Astrocyte of the spinal cord (primary cell): ENCODE measurements at regions not wholly inside any gene's neighbourhood (a gene's known extent, or its start where the extent isn't known, plus 50 kb on each side); places are given as distances from the start of the nearest gene placed in this dataset.

Experiments
- DNase-seq: peaks from one replicate; pipeline ENCODE4 v3.0.0; 2011; ENCODE audit warnings: low read depth, low spot score
- H3K4me3 ChIP-seq: 2 replicates; pipeline ENCODE4 v1.5.1; 2011; ENCODE audit warnings: low read depth, mild to moderate bottlenecking, low read length, moderate library complexity
- in situ Hi-C: cut with HindIII; loops from 2 replicates; pipeline ENCODE4 v1.10.0; 2017; ENCODE audit warnings: low sequenced_read_pairs
- TF ChIP-seq, protein P1 (sequence below): IDR thresholded peaks from 2 replicates; pipeline ENCODE4 v1.5.1; 2012; ENCODE audit warnings: low read depth, mild to moderate bottlenecking, low read length, inconsistent platforms

DNA sequence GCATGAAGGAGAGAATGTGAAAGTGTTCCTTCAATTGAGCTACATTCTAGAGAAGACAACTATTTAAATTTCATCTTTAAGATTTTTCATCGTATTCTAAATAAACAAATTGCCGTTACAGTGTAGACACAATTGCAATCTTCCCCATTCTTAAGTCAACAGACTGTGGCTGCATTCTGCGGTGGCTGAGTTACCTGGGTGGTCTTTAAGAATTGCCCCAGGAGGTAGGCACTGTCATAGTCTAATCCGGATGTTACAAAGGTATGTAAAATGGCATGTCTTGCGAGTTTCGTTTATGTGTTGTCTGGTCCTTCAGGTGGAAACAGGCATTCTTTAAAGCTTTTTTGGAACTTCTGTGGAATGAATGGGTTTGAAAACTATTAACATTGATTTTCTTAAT is 586.1 kb upstream of the PITX2 start:
- no peak for DNase-seq
- in situ Hi-C loops, result no loop called here
- no peak overlapping the region for H3K4me3 ChIP-seq
- TF ChIP-seq, protein P1, sequence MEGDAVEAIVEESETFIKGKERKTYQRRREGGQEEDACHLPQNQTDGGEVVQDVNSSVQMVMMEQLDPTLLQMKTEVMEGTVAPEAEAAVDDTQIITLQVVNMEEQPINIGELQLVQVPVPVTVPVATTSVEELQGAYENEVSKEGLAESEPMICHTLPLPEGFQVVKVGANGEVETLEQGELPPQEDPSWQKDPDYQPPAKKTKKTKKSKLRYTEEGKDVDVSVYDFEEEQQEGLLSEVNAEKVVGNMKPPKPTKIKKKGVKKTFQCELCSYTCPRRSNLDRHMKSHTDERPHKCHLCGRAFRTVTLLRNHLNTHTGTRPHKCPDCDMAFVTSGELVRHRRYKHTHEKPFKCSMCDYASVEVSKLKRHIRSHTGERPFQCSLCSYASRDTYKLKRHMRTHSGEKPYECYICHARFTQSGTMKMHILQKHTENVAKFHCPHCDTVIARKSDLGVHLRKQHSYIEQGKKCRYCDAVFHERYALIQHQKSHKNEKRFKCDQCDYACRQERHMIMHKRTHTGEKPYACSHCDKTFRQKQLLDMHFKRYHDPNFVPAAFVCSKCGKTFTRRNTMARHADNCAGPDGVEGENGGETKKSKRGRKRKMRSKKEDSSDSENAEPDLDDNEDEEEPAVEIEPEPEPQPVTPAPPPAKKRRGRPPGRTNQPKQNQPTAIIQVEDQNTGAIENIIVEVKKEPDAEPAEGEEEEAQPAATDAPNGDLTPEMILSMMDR, result no peak

GRCh38 chr4:111209706-111210105 is 586.8 kb upstream of the PITX2 start:
- in situ Hi-C loops, result no loop called here
- no peak for DNase-seq
- TF ChIP-seq, protein P1, result no peak
- no peak overlapping the region for H3K4me3 ChIP-seq

GRCh38 chr4:111210595-111210994 is 587.7 kb upstream of the PITX2 start:
- no peak for DNase-seq
- in situ Hi-C loops, result no loop called here
- H3K4me3 ChIP-seq, result no peak overlapping the region
- TF ChIP-seq, protein P1, result no peak

DNA sequence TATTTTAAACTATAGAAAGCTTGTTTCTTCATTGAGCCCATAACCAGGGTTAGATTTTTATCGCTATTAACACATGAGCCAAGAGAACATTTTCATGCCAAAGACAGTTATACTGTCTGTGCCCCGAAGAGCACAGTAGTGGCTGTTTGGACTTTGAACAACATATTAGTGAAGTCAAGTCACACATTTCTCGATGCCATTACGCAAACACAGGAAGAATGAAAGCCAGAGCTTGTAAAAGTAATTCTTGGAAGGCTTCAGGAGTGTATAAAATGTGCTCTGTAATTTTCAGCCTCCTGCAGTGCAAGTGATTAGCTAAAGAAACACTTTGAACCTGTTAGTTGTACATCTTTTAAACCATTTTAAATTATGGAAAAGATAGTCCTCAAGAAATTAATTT is 590.7 kb upstream of the PITX2 start:
- TF ChIP-seq, protein P1, result no peak
- DNase-seq, result no peak
- H3K4me3 ChIP-seq, result no peak overlapping the region
- in situ Hi-C loops, result no loop called here

DNA sequence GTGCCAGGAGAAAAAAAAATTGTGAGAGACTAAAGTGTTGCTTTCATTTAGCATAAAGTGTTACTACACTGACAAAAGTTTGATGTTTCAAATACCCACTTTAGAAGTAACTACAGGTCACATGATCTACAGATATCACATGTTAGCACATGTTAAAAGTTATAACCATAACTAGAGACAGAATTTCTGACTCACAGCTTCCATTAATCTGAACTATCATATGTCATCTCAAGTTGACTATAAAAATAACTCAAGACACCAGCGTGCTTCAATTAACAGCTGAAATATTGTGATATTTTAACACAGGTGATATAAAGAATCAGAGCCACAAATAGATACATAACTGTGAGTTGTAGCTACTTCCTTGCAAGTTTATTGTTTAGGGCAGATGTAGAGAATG is 591.5 kb upstream of the PITX2 start:
- no peak for DNase-seq
- TF ChIP-seq, protein P1, result no peak
- H3K4me3 ChIP-seq, result no peak overlapping the region
- in situ Hi-C loops, result no loop called here

DNA sequence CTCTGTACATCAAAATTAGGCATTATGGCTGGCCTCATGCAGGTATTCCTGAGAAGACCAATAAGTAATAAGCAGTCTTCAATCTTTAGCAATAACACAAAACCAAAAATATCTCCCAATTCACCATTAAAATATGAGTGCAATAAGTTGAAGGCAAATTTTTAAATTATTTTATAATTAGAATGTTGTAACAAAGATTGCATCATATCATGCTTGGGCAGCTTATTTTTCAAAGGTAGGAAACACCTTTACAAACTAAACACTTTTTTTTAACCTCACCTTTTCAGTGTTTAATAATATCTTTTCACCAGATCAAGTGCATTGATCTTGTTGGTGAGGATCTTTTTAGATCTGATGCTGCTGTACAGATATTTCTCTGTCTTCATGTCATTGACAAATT is 592.9 kb upstream of the PITX2 start:
- no peak overlapping the region for H3K4me3 ChIP-seq
- in situ Hi-C loops, result no loop called here
- TF ChIP-seq, protein P1, result no peak
- DNase-seq, result no peak

DNA sequence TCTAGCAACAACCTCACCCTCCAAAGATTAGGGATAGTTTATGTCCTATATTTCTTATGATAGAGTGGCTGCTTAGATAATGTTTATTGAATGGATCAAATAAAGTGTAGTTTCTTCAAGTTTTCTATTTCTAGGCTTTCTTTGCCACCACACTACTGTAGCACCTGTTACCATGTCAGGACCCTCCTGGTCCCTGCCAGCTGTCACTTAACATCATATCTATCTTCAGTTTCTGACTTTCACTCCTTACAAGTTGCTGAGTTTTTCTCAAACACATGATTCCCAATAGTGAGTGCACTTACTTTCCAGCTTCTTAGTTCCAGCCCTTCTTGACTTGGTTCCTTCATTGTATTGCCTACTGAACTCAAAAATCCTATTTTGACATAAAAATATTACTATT is 593.9 kb upstream of the PITX2 start:
- H3K4me3 ChIP-seq, result no peak overlapping the region
- TF ChIP-seq, protein P1, result no peak
- DNase-seq, result no peak
- in situ Hi-C loops, result no loop called here
